ENCODE measurements at regions not wholly inside any gene's neighbourhood (a gene's known extent, or its start where the extent isn't known, plus 50 kb on each side); places are given as distances from the start of the nearest gene placed in this dataset.

GRCh38 chr6:40954446-40955177 is 84.4 kb downstream of the UNC5CL start:
- TF ChIP-seq GATA2 (IDR thresholded peaks at IDR 0.05; ENCODE audit: low read depth, low read length): no peak
- TF ChIP-seq GATA3 (IDR thresholded peaks at IDR 0.05; ENCODE audit: low read depth, low read length): no peak

All from SH-SY5Y (cell line).